ENCODE measurements at regions not wholly inside any gene's neighbourhood (a gene's known extent, or its start where the extent isn't known, plus 50 kb on each side); places are given as distances from the start of the nearest gene placed in this dataset.

DNA sequence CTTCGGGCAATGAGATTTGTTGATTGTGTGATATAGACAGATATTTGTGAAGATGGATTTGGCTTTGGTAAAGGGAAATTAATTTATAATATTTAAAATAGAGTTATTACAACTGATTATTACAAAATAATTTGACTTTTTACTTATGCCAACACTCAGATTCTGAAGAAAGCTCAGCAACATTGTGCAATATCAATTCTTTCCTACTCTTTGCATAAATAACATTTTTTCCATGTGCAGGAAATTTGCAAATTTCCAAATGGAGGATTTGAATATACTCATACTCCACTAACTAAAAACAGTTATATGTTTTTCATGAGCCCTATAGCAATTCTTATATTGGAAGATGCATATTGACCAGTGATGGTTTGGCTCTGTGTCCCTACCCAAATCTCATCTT lies 676.4 kb upstream of the ADAMTS5 start:
- DNase-seq (ENCODE audit: low read depth), result no peak
- TF ChIP-seq, protein P1, sequence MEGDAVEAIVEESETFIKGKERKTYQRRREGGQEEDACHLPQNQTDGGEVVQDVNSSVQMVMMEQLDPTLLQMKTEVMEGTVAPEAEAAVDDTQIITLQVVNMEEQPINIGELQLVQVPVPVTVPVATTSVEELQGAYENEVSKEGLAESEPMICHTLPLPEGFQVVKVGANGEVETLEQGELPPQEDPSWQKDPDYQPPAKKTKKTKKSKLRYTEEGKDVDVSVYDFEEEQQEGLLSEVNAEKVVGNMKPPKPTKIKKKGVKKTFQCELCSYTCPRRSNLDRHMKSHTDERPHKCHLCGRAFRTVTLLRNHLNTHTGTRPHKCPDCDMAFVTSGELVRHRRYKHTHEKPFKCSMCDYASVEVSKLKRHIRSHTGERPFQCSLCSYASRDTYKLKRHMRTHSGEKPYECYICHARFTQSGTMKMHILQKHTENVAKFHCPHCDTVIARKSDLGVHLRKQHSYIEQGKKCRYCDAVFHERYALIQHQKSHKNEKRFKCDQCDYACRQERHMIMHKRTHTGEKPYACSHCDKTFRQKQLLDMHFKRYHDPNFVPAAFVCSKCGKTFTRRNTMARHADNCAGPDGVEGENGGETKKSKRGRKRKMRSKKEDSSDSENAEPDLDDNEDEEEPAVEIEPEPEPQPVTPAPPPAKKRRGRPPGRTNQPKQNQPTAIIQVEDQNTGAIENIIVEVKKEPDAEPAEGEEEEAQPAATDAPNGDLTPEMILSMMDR (IDR thresholded peaks at IDR 0.05; ENCODE audit: insufficient read depth, low read depth, low read length, missing control alignments), result no peak
- no peak overlapping the region for H3K4me3 ChIP-seq (ENCODE audit: low read length)

DNA sequence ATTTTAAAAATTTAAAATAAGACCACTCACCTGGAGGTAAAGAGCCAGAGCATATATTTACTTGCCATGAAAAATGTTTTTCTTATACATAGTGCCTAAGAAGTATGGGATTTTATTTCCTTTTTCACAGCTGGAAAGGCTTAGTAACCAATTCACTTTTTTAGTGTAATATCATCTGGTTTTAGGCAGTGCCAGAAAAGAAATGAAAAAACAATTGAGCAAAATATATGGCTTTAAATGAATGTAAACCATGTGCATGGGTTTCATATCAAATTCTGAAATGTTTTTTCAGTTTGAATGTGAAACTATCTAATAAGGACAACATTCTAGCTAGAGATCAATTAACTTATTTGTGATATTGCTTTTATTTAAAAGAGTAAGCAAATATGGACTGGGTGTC lies 672.4 kb upstream of the ADAMTS5 start:
- H3K4me3 ChIP-seq (ENCODE audit: low read length), result no peak overlapping the region
- no peak for DNase-seq (ENCODE audit: low read depth)
- TF ChIP-seq, protein P1 (IDR thresholded peaks at IDR 0.05; ENCODE audit: insufficient read depth, low read depth, low read length, missing control alignments), result no peak

DNA sequence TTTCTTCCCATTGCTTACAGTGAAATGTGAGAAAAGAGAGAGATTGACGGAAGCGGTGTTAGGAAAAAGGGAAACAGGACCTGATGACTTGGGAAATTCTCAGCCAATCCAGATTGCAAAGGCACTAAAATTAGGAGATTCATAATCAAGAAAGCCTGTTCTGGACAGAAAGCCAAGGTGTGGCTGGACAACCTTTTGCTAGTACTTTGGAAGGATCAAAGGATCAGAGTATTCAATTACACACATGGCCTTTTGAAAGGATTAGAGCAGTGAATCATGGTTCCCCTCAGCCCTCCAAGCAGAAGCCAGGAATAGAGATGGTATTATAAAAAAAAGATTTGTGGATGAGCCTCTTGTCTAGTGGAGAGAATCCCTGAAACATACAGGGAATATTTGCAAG lies 669.8 kb upstream of the ADAMTS5 start:
- TF ChIP-seq, protein P1 (IDR thresholded peaks at IDR 0.05; ENCODE audit: insufficient read depth, low read depth, low read length, missing control alignments), result no peak
- H3K4me3 ChIP-seq (ENCODE audit: low read length), result no peak overlapping the region
- no peak for DNase-seq (ENCODE audit: low read depth)

DNA sequence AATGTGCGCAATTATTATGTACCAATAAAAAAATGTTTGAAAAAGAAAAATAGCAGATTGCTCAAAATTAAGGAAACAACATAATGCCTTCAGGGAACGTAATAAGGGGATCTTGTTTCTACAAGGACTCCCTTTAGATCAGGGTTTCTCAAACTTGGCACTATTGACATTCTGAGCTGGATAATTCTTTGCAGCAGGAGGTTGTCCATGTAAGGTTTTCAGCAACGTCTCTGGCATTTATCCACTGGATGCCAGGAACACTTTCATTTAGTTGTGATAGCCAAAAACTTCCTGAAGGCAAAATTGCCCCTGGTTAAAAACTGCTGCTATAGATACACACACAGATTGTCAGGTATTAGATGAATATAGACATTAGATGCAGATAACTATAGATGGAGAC lies 666.7 kb upstream of the ADAMTS5 start:
- TF ChIP-seq, protein P1 (IDR thresholded peaks at IDR 0.05; ENCODE audit: insufficient read depth, low read depth, low read length, missing control alignments), result no peak
- no peak overlapping the region for H3K4me3 ChIP-seq (ENCODE audit: low read length)
- no peak for DNase-seq (ENCODE audit: low read depth)

DNA sequence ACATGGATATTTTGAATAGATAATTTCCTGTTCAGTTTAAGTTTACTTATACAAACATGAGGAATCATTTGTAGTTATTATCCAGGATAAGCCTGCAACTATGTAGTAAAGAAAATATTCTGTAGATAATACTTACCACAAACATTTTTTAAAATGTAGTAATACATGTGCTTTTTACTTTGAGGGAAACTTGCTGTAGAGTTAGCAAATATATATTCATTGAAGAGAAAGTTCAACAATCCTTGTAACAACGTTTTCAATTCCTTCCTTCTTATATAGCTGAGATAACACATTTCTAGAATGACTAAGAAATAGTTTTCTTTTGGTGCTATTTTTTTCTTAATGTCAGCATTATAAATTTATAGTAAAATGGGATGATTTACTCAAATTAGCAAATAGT lies 664.6 kb upstream of the ADAMTS5 start:
- TF ChIP-seq, protein P1 (IDR thresholded peaks at IDR 0.05; ENCODE audit: insufficient read depth, low read depth, low read length, missing control alignments), result no peak
- no peak for DNase-seq (ENCODE audit: low read depth)
- no peak overlapping the region for H3K4me3 ChIP-seq (ENCODE audit: low read length)

DNA sequence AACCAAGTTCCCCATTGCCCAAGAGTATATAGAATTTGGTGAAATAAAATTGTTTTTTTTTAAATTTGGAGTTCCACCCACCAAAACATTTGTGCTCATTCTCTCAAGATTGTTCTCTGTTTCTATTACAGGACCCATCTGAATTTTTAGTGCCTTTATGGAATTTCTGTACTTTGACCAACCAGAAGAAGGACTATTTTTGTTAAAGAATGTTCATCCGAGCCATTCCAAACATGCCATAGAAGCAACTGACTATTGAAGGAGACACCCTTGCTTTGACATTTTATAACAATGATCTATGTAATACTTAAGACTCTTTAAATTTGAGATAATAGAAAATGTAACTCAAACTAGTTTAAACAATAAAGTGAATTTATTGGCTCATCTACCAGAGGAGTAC lies 655.7 kb upstream of the ADAMTS5 start:
- TF ChIP-seq, protein P1 (IDR thresholded peaks at IDR 0.05; ENCODE audit: insufficient read depth, low read depth, low read length, missing control alignments), result no peak
- DNase-seq (ENCODE audit: low read depth), result no peak
- H3K4me3 ChIP-seq (ENCODE audit: low read length), result no peak overlapping the region

DNA sequence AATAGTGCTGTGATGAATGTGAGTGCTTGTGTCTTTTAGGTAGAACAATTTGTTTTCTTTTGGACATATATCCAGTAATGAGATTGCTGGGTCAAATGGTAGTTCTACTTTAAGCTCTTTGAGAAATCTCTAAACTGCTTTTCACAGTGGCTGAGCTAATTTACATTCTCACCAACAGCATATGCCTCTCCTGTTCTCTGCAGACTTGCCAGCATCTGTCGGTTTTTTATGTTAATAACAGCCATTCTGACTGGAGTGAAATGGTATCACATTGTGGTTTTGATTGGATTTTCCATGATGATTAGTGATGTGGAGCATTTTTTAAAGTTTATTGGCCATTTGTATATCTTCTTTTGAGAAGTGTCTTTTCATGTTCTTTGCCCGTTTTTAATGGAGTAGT lies 647.3 kb upstream of the ADAMTS5 start:
- no peak for DNase-seq (ENCODE audit: low read depth)
- no peak overlapping the region for H3K4me3 ChIP-seq (ENCODE audit: low read length)
- TF ChIP-seq, protein P1 (IDR thresholded peaks at IDR 0.05; ENCODE audit: insufficient read depth, low read depth, low read length, missing control alignments), result no peak
